MM.1S (cell line): ENCODE measurements at regions not wholly inside any gene's neighbourhood (a gene's known extent, or its start where the extent isn't known, plus 50 kb on each side); places are given as distances from the start of the nearest gene placed in this dataset.

Experiments
- EZH2 ChIP-seq: fragments of 300-600 bp; sonication (generic); optimal IDR thresholded peaks from 2 replicates; pipeline ENCODE3; 2017; ENCODE audit warnings: low read depth, mild to moderate bottlenecking, antibody characterized with exemption, low read length, mixed read lengths
- EZH2phosphoT487 ChIP-seq: fragments of 300-600 bp; sonication (generic); IDR thresholded peaks from 2 replicates; pipeline ENCODE4 v1.6.1; 2018; ENCODE audit warnings: antibody characterized with exemption, low read length
- TF ChIP-seq, protein P1 (sequence below): fragments of 300-600 bp; sonication (generic); IDR thresholded peaks from 2 replicates; pipeline ENCODE4 v1.5.1; 2016; ENCODE audit warnings: antibody characterized with exemption, low read length, mixed read lengths

DNA sequence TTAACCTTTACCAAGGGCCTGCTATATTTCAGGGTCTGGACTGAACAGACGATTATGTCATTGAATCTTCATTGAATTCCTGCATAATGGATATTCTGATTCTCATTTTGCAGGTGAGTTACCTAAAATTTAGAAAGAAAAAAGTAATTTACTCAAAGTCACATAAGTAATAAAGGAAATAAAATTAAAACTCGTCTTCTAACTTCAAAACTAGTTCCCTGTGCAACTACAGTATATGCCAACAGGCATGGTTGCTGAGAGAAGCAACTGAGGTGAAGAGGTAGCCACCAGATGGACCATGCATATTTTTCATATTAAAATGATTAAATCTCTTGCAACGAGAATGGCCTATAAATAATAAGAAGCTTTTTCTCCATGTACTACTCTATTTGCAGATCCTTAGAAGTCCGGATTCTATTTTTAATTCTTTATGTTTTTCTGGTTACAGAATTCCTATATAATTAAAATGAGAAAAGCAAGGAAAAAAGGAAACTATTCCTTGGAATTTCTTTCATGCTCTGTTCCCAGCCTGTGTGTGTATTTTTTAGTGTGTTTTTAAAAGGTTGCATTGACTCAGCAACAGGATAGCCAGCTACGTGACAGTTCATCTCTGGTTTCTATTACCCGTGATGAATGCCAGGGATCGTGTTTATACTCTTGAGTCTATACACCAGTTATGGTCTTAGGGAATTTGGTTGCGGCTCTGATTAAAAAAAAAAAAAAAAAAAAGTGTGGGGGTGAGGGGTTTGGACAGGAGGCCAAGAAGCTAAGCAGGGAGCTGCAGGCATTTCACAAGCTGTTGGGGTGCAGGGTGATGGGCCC lies 186.8 kb downstream of the ETS1 start:
- TF ChIP-seq, protein P1, sequence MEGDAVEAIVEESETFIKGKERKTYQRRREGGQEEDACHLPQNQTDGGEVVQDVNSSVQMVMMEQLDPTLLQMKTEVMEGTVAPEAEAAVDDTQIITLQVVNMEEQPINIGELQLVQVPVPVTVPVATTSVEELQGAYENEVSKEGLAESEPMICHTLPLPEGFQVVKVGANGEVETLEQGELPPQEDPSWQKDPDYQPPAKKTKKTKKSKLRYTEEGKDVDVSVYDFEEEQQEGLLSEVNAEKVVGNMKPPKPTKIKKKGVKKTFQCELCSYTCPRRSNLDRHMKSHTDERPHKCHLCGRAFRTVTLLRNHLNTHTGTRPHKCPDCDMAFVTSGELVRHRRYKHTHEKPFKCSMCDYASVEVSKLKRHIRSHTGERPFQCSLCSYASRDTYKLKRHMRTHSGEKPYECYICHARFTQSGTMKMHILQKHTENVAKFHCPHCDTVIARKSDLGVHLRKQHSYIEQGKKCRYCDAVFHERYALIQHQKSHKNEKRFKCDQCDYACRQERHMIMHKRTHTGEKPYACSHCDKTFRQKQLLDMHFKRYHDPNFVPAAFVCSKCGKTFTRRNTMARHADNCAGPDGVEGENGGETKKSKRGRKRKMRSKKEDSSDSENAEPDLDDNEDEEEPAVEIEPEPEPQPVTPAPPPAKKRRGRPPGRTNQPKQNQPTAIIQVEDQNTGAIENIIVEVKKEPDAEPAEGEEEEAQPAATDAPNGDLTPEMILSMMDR = no peak
- TF ChIP-seq EZH2 (no peak), EZH2phosphoT487 (no peak)
